Inflammatory macrophage treated with lipopolysaccharide for 4 hours (primary cell): ENCODE measurements at regions not wholly inside any gene's neighbourhood (a gene's known extent, or its start where the extent isn't known, plus 50 kb on each side); places are given as distances from the start of the nearest gene placed in this dataset.
"Not testable (repeated sequence)": the region's sequence is repeated elsewhere in the genome, so short reads cannot be mapped to it uniquely, and the experiment has no call there.

Experiments
- DNase-seq: peaks from one replicate; pipeline ENCODE4 v3.0.0-alpha.2; 2020

DNA sequence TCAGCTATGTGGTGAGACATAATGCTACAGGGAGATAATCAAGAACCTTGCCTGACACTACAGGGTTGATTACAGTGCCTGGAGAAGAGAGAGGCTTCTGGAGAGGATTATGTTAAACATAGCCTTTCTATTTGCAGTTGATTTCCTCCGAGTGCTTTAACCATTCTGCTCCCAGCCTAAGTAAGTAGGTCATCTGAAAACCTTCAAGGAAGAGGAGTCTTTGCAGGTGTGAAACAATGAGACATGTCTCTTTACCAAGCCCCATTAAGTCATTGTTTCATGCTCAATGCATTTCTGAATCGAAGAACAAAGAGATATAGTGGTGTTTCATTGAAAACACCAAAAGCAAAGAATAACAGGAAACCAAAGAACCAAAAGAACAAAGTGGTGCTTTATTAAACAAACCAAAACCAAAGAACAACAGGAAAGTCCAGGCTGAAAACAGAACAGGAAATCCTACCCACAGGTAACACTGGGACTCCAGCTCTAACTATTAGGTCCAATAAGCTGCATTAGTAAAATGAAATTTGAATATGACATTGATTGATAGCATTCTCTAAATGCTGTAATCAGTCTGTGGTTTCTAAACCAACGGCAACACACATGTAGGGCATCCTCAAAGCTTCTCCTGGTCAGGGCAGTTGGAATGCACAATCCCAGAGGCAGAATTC lies 113.3 kb upstream of the SPATA31D4 start:
- DNase-seq = no peak

DNA sequence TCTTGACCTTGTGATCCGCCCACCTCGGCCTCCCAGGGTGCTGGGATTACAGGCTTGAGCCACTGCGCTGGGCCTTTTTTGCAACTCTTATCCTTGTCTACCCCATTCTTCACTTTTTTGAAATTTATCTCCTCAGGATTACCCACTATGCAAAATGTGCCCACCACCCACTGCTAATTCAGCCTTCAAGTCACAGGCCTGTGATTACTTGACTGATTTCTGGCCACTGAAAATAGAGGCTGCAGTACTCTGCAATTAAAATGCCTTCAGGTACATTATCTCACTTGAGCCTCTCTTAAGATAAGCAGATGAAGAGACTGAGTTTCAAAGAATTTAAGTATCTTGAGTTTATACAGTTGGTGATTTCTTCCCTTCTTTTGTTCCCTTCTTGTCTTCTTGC lies 112.4 kb upstream of the SPATA31D4 start:
- no peak for DNase-seq

DNA sequence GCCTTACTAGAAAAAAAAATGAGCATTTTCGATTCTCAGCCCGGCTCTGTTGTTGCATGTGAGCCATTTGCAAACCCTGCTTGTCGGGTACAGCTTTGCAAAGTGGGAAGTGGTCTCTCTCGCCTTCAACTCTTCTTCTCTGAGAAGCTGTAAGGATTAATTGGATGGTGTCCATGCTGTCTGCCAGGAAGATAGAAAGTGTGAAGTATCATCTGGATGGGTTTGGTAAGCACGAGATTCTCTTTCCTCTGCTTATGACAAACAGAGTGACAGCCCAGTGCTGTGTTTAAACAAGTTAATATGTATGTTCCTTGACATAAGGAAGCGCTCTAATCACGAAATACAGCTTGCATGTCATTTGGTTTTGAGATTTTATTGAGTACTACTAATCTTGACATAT lies 109.1 kb upstream of the SPATA31D4 start:
- DNase-seq = no peak

DNA sequence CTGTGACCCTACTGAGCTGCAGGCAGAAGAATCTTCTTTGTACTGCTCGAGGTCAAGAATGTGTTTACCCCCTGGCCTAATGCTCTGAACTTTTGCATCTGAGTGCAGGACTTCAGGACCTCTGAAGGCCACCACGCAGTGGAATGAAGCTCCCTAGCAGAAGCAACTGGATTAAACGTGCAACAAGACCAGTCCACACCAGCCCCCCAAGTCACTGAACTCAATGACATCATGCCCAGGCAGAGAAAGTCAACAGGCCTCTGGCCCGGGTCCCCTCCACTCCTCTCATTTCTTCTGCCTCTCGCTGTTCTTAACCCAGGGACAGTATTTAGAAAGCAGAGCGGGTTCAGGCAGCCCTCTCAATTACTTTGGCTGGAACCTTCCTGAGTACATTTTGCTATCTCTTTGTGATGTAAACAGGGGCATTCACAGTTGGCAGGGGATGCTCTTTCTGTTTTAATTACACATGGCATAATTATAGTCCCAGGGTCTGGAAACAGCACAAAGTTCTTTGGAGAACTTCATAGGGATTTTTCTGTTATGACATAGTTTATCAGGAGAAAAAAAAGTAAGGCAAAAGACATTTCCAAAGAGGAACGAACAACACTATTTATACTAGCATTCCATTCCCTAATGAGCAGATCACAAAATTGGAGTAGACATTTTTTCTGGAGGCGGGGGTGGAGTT lies 108.2 kb upstream of the SPATA31D4 start:
- no peak for DNase-seq

DNA sequence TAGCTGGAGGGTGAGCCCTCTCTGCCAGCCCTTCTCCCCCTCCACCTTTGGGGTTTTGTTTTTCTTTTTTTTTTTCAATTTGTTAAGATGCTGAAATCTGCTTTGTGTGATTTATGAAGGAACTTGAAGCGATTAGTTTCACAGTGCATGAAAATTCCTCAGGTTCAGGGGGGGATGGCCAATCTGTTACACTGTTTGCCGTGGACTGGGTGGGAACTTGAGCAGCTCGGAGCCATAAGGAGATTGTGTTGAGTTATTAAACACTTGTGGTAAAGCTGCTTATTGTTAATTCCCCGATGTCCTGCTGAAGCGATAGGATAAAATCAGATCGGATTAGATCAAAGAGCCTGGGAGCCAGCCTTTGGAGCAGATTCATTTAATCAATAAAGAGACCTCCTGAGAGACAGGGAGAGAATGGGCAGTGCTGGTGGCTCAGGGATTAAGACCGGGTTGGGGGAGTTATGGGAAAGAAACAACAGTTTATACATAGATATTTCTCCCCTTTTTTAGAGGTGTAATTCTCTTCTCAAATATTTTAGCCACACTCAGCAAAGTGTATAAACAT lies 105.8 kb upstream of the SPATA31D4 start:
- no peak for DNase-seq

DNA sequence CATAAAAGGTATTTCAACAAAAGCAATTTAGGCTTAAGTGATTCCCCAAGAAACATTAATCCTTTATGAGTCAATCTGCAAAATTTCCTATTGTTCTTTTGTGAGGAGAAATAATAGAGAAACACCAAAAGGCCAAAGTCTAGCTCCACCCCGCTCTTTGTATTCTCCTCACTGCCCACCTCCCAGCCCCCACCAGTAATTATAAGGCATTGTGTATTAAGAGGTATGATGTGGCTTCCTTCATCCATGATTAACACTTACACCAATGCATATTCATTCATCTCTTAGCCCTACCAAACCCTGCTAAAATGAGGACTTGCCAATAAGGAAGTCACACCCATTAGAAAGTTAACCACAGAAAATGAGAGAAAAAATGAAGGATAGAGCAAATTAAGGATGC lies 105.3 kb upstream of the SPATA31D4 start:
- DNase-seq = no peak

DNA sequence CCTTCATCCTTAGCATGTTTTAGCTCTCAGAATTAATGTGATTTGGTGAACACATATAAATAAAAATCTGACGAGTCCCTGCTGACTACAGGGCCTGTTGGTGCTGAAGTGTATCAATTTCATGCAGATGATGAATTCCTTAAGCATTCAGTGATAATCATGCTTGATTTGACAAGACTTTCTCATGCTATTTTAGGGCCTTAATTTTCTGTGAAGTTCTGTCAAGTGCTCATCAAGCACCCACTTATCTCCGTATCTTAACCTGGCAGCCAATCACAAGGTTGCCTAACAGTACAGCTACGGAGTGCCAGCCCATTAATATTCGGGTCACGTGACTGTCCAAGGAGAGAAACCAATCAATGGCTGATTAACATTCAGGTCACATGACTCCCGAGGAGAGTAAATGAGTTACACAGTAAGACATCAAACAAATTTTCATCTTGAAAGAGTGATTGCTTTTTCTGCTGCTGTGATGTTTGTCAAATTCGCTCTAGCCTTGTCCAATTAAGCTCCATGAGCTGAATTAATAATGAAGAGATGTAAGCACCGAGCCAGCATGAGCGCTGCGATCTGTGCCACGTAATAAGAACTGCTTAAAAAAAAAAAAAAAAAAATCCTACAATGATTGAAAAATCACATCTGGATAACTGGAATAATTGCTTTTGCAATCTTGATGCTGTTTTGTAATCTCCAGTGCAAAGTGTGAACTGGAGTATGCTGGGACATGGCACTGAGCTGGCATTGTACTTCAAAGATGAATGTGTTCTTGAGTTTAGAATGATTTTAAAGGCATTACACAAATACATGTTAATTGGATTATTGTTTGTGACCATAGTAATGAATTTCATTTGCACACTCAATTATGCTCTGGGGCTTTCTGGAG lies 104.3 kb upstream of the SPATA31D4 start:
- no peak for DNase-seq

DNA sequence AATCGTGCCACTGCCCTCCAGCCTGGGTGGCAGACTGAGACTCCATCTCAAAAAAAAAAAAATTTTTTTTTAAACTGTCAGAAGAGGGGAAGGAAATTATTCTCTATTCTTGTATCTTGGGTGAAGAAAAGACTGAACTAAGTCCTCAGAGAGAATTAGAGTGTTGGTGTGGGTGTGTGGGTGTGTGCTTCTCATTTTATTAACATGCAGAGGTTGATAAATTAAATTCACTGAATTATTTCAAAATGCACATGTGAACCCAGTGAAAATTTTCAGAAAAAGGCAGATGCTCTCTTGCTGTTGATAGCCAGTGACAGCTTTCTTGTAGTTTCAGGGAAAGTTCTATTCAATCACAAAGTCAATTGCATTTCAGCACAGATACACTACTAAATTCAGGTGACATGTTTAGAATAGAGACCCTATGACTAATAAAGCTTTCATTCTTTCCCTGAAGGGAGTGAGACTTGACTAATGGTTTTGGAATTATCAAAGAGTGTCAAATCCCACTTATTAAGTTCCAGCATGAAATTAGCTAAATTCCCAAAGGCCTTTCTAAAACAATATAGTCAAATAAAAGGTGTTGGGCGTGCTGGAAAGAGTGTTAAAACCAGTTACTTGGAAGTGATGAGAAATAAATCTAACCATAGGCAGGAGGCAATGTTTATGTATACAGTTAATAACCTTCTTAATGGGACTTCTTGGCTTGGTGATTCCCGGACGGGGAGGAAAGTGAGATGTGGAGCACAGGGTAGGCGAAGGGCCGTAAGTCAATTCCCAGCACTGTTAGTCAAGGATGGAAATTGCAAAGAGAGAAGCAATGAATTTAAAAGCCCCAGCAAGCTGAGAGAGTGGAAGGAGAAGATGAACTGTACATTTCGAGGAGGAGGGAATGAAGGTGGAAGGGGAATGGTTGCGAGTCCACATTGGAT lies 103.2 kb upstream of the SPATA31D4 start:
- no peak for DNase-seq

DNA sequence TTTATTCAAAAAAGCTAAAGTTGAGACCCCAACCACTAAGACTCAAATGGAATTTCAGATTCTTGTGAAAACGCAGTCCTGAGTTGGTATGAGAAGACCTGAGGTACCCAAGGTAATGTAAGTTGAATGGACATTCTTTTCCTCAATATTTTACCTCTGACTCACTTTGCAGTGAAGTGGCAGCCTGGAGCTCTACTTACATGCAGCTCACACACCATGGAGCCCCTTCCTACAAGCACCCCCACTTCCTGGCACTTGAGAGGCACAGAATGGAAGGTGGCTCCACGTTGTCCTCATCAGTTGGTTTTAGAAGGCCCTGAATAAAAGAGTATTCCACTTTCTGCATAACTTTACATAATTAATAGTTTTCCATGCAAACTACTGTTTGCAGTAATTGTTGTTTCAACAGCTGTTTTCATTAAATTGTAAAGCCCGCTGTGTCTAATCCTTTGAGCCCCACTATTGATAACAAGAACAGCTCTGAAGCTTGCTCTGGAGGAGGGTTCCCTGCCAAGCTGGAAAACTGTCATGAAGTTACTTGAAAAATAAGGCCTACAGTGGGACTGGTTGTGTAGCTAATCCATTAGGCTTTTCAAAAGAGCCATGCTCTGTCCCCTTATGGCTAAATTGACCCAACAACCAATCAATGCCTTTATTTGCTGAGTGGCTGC lies 102.2 kb upstream of the SPATA31D4 start:
- no peak for DNase-seq

DNA sequence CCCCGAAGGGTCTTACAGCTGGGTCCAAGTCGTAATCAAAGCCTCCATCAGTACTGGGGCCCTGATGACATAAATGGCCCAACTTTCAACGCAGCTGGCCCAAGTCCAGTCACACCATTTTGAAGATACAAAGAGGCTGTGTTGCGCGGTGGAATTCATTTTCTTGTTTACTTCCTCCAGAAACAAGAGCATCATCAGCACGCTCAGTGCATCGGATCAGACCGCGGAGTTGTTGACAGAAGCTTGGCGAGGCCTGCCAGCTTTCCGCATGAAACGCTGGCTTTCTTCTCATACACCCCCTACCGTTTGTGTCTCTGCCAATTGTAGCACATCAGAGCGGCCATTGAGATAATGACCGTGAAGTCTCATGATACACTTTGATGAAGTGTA lies 101.7 kb upstream of the SPATA31D4 start:
- no peak for DNase-seq

DNA sequence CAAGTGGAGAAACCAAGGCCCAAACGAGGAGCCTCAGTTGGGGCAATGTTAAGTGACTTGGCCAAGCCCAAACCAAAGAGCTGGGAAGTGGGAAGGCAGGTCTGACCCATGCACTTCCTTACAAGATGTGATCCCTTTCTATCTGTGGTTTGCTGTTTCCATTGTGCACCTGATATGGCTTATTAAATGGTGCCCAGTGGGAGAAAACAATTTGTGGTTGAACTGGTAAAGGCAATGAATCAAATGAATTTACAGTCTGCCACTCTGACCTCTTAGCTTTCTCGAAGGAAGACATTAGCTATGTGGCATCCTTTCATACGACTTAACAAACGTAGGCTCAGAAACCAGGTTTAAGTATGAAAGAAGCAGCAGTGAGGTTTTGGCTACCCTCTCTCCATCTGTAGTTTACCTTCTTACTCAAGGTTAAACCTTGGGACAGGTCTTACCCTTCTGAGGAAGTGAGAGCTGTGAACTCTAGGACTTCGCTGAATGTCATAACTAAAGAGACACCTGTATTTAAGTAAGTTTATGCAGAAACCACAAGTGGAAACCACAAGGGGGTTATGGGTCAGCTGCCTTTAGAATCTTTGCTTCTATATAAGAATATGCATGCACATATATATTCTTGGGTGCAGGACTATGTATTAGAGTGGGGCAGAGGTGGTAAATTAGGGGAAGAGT lies 100.5 kb upstream of the SPATA31D4 start:
- DNase-seq = no peak

DNA sequence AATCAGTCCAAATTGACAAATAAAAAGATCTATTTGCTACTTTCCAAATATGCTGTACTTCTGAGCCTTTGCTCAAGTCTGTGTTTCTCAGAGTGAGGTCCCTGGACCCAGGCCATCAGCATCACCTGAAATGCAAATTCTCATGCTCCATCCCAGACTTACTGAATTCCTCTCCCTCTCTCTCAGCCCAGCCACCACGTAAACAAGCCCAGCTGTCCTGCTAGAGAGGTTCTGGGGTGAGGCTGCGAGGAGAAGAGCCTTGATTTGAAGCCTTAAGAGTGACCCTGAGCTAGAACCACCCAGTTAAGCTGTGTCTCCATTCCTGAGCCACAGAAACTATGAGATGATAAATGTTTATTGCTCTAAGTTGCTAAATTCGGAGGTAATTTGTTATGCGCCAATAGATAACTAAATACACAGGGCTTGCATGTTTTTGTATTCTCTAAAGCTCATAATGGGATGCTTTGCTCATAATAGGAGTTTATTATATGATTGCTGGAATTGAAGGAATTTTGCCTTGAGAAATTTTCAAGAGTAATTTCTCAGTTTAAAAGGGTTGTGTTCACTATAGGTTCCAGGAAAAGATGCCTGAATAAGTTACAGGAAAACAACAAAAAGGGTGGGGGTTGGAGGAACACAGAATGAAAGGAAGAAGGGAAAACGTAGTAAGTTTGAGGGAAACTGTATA lies 98.9 kb upstream of the SPATA31D4 start:
- DNase-seq = no peak

DNA sequence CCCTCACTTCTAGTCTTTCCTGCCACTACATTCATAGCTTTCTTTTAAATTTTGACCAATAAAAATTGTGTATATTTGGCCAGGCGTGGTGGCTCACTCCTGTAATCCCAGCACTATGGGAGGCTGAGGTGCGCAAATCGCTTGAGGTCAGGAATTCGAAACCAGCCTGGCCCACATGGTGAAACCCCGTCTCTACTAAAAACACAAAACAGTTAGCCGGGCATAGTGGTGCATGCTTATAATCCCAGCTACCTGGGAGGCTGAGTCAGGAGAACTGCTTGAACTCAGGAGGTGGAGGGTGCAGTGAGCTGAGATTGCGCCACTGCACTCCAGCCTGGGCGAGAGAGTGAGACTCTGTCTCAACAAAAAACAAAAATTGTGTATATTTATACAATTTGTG lies 97.8 kb upstream of the SPATA31D4 start:
- DNase-seq = not testable (repeated sequence)

DNA sequence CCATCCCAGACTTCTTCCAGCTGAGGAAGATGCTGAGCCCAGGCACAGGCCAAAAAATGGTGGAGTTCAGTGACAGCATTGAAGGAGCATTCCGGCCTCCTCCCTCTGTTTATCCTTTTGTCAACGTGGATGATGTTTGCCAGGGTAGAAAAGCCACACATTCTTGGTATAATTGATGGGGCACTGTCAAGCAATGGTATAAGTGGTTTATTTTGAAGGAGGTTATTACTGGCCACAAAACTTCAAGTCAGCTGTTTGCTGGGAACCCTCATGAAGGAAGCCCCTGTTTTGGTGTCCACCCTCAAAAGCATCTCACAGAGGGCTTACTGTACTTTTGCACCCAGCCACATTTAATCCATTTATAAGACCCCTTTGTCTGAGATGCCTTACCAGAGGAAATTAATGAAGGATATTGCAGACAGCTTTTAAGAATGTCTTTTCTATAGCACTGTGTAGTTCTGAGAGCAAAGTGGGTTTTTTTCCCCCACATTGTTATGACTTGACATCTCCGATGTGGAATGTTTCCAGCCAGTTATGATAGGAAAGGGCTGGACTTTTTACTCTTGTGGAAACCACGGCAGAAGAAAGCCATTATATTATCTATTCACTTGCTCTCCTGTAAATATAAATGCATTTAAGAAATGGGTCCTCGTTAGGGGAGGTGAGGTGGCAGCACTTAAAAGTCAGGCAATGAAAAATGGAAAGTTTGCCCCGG lies 95.5 kb upstream of the SPATA31D4 start:
- DNase-seq = no peak

DNA sequence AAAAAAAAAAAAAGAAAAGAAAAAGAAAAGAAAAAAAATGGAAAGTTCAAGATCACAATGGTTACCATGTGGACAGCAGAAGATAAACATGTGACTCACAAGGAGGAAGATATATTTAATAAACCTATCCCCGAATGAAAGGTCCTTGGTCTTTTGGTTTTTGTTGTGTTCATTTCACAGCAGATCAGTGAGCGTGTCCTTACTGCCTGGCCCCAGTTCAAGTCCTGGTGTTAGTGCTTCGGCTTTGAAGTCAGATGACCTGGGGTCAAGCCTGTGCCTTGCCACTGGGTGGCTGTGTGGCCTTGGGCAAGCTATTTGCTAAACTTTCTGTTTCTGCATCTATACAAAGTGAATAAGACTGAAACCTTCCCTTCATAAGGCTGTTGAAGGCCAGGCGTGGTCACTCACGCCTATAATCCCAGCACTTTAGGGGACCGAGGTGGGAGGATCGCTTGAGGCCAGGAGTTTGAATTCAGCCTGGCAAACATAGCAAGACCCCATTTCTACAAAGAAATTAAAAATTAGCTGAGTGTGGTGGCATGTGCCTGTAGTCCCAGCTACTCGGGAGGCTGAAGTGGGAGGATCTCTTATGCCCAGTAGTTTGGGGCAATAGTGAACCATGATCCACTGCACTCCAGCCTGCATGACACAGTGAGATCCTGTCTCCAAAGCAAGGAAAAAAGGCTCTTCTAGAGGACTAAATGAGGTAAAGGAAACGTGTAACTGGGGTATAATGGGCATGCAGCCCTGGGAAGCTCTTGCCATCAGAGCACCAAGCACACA lies 94.5 kb upstream of the SPATA31D4 start:
- no peak for DNase-seq

DNA sequence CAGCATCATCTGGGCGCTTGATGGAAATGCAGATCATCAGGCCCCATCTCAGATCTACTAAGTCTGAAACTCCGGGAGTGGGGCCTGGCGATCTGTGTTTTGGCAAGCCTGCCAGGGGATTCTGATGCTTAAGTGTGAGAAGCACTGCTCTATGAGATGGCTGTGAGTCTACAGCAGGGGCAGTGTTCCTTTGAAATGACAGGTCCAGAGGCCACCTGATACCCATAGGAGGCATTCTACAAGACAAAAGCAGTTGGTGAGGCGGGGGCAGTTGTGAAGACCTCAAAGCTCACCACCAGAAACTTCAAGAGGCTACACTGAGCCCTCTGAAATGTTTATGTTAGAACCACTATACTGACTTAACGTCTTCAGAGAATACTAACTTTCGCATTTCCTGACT lies 86.9 kb upstream of the SPATA31D4 start:
- DNase-seq = no peak

DNA sequence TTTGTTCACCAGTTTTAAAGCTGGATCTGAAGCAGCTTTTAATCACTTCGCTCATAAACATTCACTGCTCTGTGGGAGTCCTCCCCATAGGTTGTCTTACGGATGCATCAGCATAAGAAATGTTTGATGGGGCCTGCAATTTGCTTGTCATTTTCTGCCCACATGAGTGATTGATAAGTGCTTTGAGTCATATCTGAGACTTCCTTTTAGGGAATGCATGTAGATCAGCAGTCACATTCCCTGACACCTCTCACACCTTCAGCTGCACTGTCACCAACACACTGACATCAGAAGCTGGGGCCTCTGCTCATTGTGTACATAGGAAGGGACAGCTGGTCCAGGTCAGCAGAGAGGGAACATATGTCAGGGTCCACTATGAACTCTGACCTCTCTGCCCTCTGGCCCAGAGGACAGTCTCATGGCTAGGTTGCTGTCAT lies 84.1 kb upstream of the SPATA31D4 start:
- no peak for DNase-seq

DNA sequence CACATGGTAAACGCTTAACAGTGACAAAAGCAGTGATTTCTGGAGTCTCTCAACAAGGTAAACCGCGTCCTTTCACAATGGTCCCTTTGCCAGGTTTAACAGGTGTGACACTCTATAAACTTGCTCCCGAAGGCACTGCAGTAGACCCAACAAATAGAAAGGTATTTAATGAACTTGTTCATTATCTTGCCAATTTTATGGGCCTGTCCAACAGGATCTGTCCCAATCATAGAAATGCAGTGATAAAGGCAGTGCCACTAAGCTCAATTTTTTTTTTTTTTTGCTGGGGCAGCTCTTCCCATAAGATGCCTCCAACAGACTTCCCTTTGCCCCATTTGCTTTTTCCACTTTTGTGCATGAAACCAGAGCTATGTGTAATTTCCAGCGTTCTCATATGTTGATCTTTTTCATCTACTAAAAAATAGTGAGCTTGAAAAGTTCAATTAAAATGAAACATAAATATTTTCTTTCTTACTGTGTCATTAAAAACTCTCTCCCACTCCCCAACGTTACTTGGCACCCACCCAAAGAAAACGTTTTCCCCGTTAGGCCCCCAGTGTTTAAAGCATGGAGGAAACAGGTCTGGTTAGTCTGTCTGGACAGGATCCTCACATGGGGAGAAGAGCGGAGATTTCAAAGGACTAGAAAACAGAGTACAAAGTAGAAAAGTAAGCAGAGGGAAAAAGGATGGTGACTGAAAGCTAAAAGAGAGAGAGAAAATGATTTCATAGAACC lies 80.9 kb upstream of the SPATA31D4 start:
- DNase-seq = no peak
